HG03342 (cell line): ENCODE measurements at regions not wholly inside any gene's neighbourhood (a gene's known extent, or its start where the extent isn't known, plus 50 kb on each side); places are given as distances from the start of the nearest gene placed in this dataset.

Experiments
- ATAC-seq: cut with Tn5 transposase; IDR thresholded peaks from one replicate; pipeline ENCODE4 v1.9.1; 2021; ENCODE audit warnings: mild to moderate bottlenecking, moderate library complexity; ENCODE audit not compliant: unreplicated experiment

GRCh38 chr1:229190057-229190575 lies 80.8 kb upstream of the RAB4A start:
- ATAC-seq: no peak

DNA sequence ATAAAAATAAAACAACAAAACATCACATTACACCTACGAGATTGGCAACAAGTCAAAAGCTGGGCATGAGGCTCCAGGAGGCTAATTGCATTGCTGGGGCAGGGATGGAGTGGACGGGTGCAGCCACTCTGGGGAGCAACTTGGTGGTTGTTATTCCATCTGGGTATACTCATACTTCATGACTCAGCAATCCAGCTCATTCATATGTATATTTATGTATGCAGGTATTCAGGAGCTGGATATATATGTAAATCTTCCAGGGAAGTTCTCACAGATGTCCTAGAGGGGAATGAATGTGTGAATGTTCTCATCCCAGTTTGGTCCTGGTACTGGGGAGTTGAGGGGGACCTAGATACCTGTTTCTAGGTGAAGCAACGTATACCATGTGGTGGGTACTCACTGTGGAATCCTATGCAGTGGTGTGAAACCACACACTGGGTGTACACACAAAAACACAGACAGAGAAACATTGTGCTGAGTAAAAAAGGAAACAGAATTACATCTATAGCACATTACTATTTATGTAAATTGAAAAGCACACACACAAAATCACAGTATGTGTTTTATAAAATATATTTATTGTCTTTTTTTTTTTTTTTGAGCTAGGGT lies 79.7 kb upstream of the RAB4A start:
- ATAC-seq: no peak

DNA sequence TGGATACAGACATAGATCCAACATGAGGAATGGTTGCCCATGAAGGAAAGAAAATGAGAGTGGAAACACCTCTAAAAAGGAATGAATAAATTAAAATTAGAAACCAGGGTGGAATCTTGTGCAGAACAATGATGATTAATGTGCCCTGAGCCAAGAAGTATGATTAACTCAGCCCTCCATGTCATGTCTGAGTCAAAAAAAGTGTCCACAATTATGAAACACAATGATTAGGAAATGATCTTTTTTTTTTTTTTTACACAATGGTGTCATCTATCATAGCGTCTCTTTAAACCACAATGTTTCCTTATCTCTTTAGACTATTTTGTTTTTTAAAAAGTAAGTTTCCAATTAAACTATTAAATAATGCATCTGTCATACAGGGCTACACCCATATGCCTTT lies 78.9 kb upstream of the RAB4A start:
- ATAC-seq: no peak

GRCh38 chr1:229192853-229193252 lies 78.1 kb upstream of the RAB4A start:
- no peak for ATAC-seq

DNA sequence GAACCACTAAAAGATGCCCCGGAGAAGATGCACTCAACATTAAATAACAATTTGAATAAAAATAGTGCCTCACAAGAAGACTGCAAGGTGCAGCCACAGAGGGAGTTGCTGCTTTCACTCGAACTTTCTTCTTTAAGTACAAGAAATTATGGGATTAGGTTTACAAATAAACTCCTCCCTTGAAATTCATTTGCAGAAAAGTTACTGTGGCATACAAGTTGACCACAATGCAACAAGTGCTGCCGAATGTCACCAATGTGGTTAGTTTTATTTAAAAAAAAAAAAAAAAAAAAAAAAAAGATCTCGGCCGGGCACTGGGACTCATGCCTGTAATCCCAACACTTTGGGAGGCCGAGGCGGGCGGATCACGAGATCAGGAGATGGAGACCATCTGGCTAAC lies 76.8 kb upstream of the RAB4A start:
- ATAC-seq: no peak

DNA sequence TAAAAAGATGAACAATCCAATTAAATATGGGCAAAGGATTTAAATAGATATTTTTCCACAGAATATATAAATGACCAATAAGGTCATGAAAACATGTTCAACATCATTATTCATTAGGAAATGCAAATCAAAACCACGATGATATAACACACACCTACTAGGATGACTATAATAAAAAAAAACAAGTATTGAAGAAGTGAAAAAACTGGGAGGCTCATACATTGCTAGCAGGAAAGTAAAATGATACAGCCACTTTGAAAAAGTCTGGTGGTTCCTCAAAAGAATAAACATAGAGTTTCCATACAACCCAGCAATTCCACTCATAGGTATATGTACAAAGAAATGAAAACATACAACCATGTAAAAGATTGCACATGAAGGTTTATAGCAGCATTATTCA lies 75.7 kb upstream of the RAB4A start:
- no peak for ATAC-seq

GRCh38 chr1:229196404-229197264 lies 74.3 kb upstream of the RAB4A start:
- no peak for ATAC-seq

GRCh38 chr1:229197265-229197585 lies 73.7 kb upstream of the RAB4A start:
- ATAC-seq: no peak

- ATAC-seq: peak; percentile 69
Observed at GRCh38 chr1:229199261-229200243, 71.4 kb upstream of the RAB4A start.

DNA sequence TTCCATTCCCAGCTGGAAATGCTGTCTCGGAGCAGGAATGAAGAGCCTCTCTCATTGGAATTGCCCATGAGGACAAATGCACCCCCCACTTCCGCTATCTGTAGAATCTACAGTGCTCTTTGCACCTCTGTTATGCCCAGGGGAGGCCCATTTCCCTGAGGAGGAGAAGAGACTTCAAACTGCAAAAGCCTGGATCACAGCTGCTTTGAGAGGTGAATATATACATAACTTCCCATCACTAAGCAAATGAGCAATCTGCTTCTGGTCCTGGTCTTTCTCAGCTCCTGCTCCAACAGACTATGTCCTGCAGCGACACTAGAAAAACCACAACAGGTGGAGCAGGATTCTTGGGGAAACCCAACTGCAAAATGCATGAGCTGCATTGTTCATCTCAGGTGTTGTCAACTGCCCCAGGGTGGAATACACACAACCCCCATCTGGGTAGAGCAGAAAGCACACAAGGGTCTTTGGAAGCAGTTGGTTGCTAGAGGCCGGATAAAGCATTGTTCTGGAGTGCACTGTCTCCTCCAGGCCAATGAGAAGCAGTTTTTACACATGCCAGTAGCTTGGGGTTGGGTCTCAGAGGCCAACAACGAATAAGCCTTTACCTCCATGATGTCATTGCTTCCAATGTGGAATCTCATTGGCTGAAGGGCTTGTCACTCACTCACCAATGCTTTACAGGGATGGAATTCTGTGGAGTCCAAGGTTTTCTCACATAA lies 67.7 kb upstream of the RAB4A start:
- no peak for ATAC-seq

DNA sequence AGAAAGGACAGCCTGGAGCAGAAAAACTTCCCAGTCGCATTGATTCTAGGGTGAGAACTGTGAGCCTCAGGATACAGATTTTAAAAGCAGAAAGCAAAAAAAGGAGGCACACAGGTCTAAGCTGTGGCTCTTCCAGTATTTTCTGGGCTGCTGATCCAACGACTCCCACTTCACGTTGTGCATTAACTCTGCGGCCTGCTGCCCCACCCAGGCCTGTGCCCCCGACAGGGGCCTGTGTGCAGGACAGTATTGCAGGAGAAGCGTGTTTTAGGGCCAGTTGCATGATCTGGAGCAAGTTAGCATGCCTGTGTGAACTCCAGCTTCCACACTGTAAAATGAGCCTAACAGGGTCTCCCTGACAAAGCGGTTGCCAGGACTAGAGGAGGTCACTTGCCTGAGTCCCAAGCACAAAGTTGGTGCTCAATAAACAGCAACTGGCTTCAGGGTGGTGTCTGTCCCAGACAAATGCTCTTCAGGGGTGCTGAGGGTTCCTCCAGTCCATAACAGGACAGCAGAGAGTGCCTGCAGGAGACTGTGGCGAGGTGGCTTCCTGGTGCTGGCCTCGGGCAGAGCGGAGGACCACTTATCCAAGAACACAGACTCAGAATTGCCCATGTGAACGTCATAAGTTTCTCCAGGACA lies 66.8 kb upstream of the RAB4A start:
- no peak for ATAC-seq

DNA sequence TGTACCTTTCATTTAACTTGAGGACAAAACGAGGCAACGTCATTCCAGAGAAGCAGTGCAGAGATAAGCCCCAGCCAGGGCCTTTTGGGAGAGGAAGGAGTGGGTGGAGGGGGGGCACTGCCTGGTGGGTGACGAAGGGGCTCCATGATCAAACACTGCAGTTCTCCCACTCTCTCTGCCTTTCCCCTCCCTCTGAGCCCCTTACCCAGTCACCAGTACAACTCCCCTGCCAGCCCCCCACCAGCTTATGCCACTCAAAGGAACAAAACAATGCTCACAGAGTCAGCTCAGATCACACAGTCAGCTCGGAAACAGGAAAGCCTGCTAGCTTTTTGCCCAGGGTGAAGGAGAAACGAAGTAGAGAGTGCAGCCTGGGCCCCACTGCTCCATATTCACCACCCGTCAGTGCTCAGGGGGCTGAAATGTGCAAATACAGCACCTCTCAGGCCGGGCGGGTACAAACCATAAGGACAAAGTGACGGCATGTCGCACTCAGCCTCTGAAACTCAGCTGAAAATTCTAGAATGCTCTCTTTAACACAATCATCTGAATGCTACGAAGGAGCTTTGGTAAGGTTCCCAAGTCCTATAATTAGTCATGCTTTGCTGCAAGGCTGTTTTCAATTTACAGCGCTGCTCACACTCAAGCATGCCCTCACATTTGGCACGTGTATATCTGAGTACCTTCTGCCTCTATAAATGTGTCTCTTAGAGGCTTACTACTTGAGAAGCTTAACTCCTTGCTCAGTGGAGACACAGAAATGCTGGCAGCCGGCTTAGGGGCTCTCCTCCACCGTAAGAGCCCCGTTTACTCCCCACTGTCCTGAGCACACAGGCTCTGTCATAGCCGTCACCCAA lies 65.8 kb upstream of the RAB4A start:
- no peak for ATAC-seq

- no peak for ATAC-seq
Observed at GRCh38 chr1:229205854-229206253, 65.1 kb upstream of the RAB4A start.

DNA sequence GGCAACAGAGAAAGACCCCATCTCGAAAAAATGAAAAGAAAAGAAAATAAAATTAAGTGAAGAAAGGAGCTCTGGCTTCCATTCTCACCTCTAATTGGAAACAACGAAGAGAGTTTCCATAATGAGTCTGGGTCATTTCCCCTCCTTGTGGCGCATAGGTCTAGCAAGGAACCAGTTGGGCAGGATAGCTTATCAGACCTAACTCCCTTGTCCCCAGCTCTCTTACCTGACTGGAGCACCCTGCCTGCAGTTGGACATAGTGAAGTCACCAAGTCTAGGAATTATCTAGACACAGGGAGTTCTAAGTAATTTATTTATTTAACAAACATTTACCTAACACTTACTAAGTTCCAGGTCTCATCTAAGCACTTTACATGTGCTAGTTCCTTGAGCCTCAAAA lies 63.0 kb upstream of the RAB4A start:
- ATAC-seq: no peak

GRCh38 chr1:229208481-229208880 lies 62.4 kb upstream of the RAB4A start:
- ATAC-seq: no peak

DNA sequence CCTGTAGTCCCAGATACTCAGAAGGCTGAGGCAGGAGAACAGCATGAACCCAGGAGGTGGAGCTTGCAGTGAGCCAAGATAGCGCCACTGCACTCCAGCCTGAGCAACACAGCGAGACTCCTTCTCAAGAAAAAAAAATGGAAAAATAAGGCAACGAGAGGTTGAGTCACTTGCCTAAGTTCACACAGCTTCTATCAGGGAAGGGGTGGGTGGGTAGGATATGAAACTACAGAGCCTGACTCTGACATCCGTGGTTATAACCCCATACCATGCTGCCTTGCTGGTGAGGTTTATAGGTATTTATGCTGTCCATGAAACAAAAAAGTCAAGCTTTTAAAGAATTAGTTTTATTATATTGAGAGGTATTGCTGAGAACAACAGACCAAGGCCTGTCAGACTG lies 61.5 kb upstream of the RAB4A start:
- no peak for ATAC-seq

- ATAC-seq: no peak
Observed at GRCh38 chr1:229209816-229210215, 61.1 kb upstream of the RAB4A start.

DNA sequence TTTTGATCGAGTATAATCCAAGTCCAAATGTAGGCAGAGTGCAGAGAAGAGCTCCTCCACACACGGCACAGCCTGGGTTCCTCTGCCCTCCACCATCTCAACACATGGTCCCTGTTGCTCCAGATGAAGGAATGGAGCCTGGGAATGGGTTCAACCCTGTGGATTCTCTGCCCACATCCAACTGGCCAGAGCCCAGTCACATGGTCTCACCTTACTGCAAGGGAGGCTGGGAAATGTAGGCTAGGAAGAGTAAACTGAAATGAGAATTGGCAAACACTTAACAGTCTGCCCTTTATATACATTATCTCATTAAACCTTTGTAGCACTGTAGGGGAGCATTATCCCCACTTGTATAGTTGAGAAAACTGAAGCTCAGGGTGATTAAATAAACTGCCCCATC lies 60.1 kb upstream of the RAB4A start:
- no peak for ATAC-seq

DNA sequence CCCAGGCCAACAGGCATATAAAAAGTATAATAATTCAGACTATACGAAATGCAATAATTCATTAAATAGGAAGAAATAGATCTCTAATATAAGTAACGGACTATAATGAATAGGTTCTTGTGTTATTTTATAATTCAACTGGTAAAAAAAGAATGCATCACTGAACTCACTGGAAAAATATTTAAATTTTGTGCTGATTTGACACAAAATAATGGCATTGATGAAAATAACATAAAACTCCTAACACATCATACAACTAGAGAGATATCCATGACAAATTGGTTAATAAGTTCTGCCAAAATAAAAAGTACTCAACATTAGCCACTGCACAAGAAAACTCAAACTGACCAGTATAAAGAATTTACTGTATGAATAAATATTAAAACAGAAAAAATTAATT lies 57.1 kb upstream of the RAB4A start:
- no peak for ATAC-seq
